ENCODE measurements at regions not wholly inside any gene's neighbourhood (a gene's known extent, or its start where the extent isn't known, plus 50 kb on each side); places are given as distances from the start of the nearest gene placed in this dataset.
A peak's percentile ranks its signal among the peaks of the same experiment; 100 is the strongest.

- Histone ChIP-seq H3K4me1 (ENCODE audit: control insufficient read depth, insufficient read depth, low read length) (peaks cover 59% of the 10 kb centered on the region), H3K27me3 (ENCODE audit: control insufficient read depth, insufficient read depth, low read length) (no peaks in the 10 kb centered on the region), H3K9me3 (ENCODE audit: control insufficient read depth, insufficient read depth, low read length) (no peaks in the 10 kb centered on the region), H3K27ac (ENCODE audit: low read length) (no peak overlapping the region), H3K4me3 (ENCODE audit: low read length) (no peak overlapping the region), H3K36me3 (ENCODE audit: control insufficient read depth, insufficient read depth, low read length) (no peaks in the 10 kb centered on the region)
- intact Hi-C loops (cut with micrococcal nuclease), result no loop called here
- ATAC-seq (no peak), DNase-seq (no peak)
- no peak for TF ChIP-seq CTCF (IDR thresholded peaks at IDR 0.05)
- peaks cover 69 to 71% of the 10 kb centered on the region in 2 donors for H3K4me1 Mint-ChIP-seq
- peaks cover 8 to 15% of the 10 kb centered on the region in 2 donors for H3K27me3 Mint-ChIP-seq (ENCODE audit: low read depth in 2 of 2)
- 89% methylated on average over 9 of the region's 9 CpGs for WGBS (ENCODE audit: insufficient coverage)
- H3K9me3 Mint-ChIP-seq, result no peaks in the 10 kb centered on the region
- H3K27ac Mint-ChIP-seq, result no peak overlapping the region
- no peak overlapping the region for H3K4me3 Mint-ChIP-seq
- H3K36me3 Mint-ChIP-seq, result no peaks in the 10 kb centered on the region
Measured at GRCh38 chr6:4611429-4612129, 164.6 kb upstream of the CDYL start.

- H3K9me3 Mint-ChIP-seq, result no peaks in the 10 kb centered on the region
- H3K27me3 Mint-ChIP-seq (ENCODE audit: low read depth in 2 of 2), result peaks cover 8 to 12% of the 10 kb centered on the region in 2 donors
- intact Hi-C loops (cut with micrococcal nuclease), result no loop called here
- H3K27me3 ChIP-seq (ENCODE audit: control insufficient read depth, insufficient read depth, low read length), result no peaks in the 10 kb centered on the region
- H3K27ac Mint-ChIP-seq, result no peak overlapping the region
- no peaks in the 10 kb centered on the region for H3K36me3 ChIP-seq (ENCODE audit: control insufficient read depth, insufficient read depth, low read length)
- no peaks in the 10 kb centered on the region for H3K36me3 Mint-ChIP-seq
- no peak overlapping the region for H3K27ac ChIP-seq (ENCODE audit: low read length)
- no peak for TF ChIP-seq CTCF (IDR thresholded peaks at IDR 0.05)
- no peak for ATAC-seq
- peak overlapping the region; percentile 21 for H3K4me3 Mint-ChIP-seq
- H3K4me1 Mint-ChIP-seq, result peaks cover 83% of the 10 kb centered on the region in 2 donors
- H3K4me1 ChIP-seq (ENCODE audit: control insufficient read depth, insufficient read depth, low read length), result peaks cover 67% of the 10 kb centered on the region
- DNase-seq, result no peak
- no peaks in the 10 kb centered on the region for H3K9me3 ChIP-seq (ENCODE audit: control insufficient read depth, insufficient read depth, low read length)
- no peak overlapping the region for H3K4me3 ChIP-seq (ENCODE audit: low read length)
- 21% methylated on average over 7 of the region's 7 CpGs for WGBS (ENCODE audit: insufficient coverage)
Measured at GRCh38 chr6:4610256-4610655, 165.9 kb upstream of the CDYL start.

GRCh38 chr6:4608361-4609115, 167.7 kb upstream of the CDYL start:
- H3K36me3 Mint-ChIP-seq, result no peaks in the 10 kb centered on the region
- WGBS (ENCODE audit: insufficient coverage), result 75% methylated on average over 23 of the region's 23 CpGs
- peaks cover 76 to 82% of the 10 kb centered on the region in 2 donors for H3K4me1 Mint-ChIP-seq
- ATAC-seq (no peak), DNase-seq (no peak)
- H3K9me3 ChIP-seq (ENCODE audit: control insufficient read depth, insufficient read depth, low read length), result no peaks in the 10 kb centered on the region
- intact Hi-C loops (cut with micrococcal nuclease), result loop anchor here (2.0 to 10.0 kb wide), 4 partner anchors 166 to 334 kb away; partner anchors contain the start of gene CDYL
- no peaks in the 10 kb centered on the region for H3K27me3 ChIP-seq (ENCODE audit: control insufficient read depth, insufficient read depth, low read length)
- H3K36me3 ChIP-seq (ENCODE audit: control insufficient read depth, insufficient read depth, low read length), result no peaks in the 10 kb centered on the region
- H3K27ac Mint-ChIP-seq, result peak overlapping the region; percentile 77 to 84
- H3K27ac ChIP-seq (ENCODE audit: low read length), result peak overlapping the region; percentile 45
- peaks cover 0 to 2% of the 10 kb centered on the region in 2 donors for H3K27me3 Mint-ChIP-seq (ENCODE audit: low read depth in 2 of 2)
- peak overlapping the region; percentile 81 for H3K4me3 Mint-ChIP-seq
- H3K4me1 ChIP-seq (ENCODE audit: control insufficient read depth, insufficient read depth, low read length), result peaks cover 57% of the 10 kb centered on the region
- H3K4me3 ChIP-seq (ENCODE audit: low read length), result no peak overlapping the region
- H3K9me3 Mint-ChIP-seq, result no peaks in the 10 kb centered on the region
- TF ChIP-seq CTCF (IDR thresholded peaks at IDR 0.05), result no peak
